ENCODE measurements at regions not wholly inside any gene's neighbourhood (a gene's known extent, or its start where the extent isn't known, plus 50 kb on each side); places are given as distances from the start of the nearest gene placed in this dataset.
"Not testable (repeated sequence)": the region's sequence is repeated elsewhere in the genome, so short reads cannot be mapped to it uniquely, and the experiment has no call there.

GRCh38 chr11:129643031-129643721, 172.5 kb upstream of the TMEM45B start:
- no peak overlapping the region for H3K4me3 ChIP-seq (replicated peaks in 1 of 2; ENCODE audit: low read depth in 2 of 2, low read length in 2 of 2)
- peak; percentile 21 to 58 for DNase-seq (ENCODE audit: low read depth in 2 of 2)
- no peak for TF ChIP-seq CTCF (IDR thresholded peaks at IDR 0.05; ENCODE audit: low read depth, low read length)

DNA sequence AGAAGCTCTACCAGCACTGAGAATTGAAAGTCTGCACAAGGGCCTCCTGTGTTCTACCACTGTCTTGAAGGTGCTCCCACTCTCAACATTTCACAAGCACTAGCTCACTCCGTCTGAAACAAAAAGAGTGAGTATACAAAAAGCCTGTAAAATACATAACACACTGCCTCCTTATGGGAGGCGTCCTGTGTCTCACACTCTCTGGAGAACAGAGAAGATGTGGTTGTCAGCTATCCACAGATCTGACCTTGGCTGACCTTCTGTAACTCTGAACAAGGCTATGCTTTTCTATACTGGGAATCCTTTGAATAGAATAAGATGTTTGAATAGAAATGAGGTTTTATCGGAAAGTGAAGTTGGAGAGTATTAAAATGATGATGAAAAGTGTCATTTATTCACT, 171.3 kb upstream of the TMEM45B start:
- peak; percentile 11 to 12 for DNase-seq (ENCODE audit: low read depth in 2 of 2)
- no peak for TF ChIP-seq CTCF (IDR thresholded peaks at IDR 0.05; ENCODE audit: low read depth, low read length)

GRCh38 chr11:129645943-129646342, 169.7 kb upstream of the TMEM45B start:
- TF ChIP-seq CTCF (IDR thresholded peaks at IDR 0.05; ENCODE audit: low read depth, low read length), result no peak
- no peak for DNase-seq (ENCODE audit: low read depth in 2 of 2)
- H3K4me3 ChIP-seq (replicated peaks in 1 of 2; ENCODE audit: low read depth in 2 of 2, low read length in 2 of 2), result no peak overlapping the region

More for the DNA sequence above, 171.3 kb upstream of the TMEM45B start:
- no peak overlapping the region for H3K4me3 ChIP-seq (replicated peaks in 1 of 2; ENCODE audit: low read depth in 2 of 2, low read length in 2 of 2)

DNA sequence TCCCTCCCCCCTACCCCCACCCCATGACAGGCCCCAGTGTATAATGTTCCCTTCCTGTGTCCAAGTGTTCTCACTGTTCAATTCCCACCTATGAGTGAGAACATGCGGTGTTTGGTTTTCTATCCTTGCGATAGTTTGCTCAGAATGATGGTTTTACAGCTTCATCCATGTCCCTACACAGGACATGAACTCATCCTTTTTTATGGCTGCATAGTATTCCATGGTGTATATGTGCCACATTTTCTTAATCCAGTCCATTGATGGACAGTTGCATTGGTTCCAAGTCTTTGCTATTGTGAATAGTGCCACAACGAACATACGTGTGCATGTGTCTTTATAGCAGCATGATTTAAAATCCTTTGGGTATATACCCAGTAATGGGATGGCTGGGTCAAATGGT, 165.6 kb upstream of the TMEM45B start:
- DNase-seq (ENCODE audit: low read depth in 2 of 2); H3K4me3 ChIP-seq (replicated peaks in 1 of 2; ENCODE audit: low read depth in 2 of 2, low read length in 2 of 2): not testable (repeated sequence)

GRCh38 chr11:129652835-129653234, 162.8 kb upstream of the TMEM45B start:
- peak; percentile 33 to 93 for DNase-seq (ENCODE audit: low read depth in 2 of 2)
- TF ChIP-seq CTCF (IDR thresholded peaks at IDR 0.05; ENCODE audit: low read depth, low read length), result no peak
- no peak overlapping the region for H3K4me3 ChIP-seq (replicated peaks in 1 of 2; ENCODE audit: low read depth in 2 of 2, low read length in 2 of 2)

DNA sequence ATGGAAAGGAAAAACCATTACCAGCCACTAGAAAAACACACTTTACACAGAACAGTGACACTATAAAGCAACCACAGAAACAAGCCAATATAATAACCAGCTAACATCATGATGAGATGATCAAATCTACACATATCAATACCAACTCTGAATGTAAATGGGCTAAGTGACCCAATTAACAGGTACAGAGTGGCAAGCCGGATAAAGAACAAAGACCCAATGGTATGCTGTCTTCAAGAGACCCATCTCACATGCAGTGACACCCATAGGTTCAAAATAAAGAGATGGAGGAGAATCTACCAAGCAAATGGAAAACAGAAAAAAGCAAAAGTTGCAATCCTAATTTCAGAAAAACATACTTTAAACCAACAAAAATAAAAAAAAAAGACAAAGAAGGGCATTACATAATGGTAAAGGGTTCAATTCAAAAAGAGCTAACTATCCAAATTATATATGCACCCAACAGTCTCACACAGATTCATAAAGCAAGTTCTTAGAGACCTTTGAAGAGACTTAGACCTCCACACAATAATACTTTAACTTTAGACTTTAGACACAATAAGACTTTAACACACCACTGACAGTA, 160.3 kb upstream of the TMEM45B start:
- no peak overlapping the region for H3K4me3 ChIP-seq (replicated peaks in 1 of 2; ENCODE audit: low read depth in 2 of 2, low read length in 2 of 2)
- no peak for TF ChIP-seq CTCF (IDR thresholded peaks at IDR 0.05; ENCODE audit: low read depth, low read length)
- DNase-seq (ENCODE audit: low read depth in 2 of 2), result no peak

- H3K4me3 ChIP-seq (replicated peaks in 1 of 2; ENCODE audit: low read depth in 2 of 2, low read length in 2 of 2), result no peak overlapping the region
- no peak for TF ChIP-seq CTCF (IDR thresholded peaks at IDR 0.05; ENCODE audit: low read depth, low read length)
- no peak for DNase-seq (ENCODE audit: low read depth in 2 of 2)
Observed at GRCh38 chr11:129657866-129658525, 157.7 kb upstream of the TMEM45B start.
